Esophagus muscularis mucosa (tissue), 4 donors: ENCODE measurements at regions not wholly inside any gene's neighbourhood (a gene's known extent, or its start where the extent isn't known, plus 50 kb on each side); places are given as distances from the start of the nearest gene placed in this dataset.

Experiments used
- DNase-seq: peaks from one replicate; pipeline ENCODE4 v3.0.0-alpha.2; 2017; ENCODE audit errors: extremely low spot score
- H3K27ac ChIP-seq, 4 donors: fragments of 200-600 bp; sonication (generic); replicated peaks in 1 of 4; 1 replicate in 3 of 4; 2 replicates in 1 of 4; pipeline ENCODE4 v1.5.1; 2016 to 2019; ENCODE audit warnings: mild to moderate bottlenecking in 1 of 4
- H3K27me3 ChIP-seq, 4 donors: fragments of 200-600 bp; sonication (generic); one replicate each; pipeline versions ENCODE4 v1.5.1 to v1.6.0; 2016 to 2019
- H3K36me3 ChIP-seq, 4 donors: fragments of 200-600 bp; sonication (generic); one replicate each; pipeline ENCODE4 v1.5.1; 2016 to 2019
- H3K4me1 ChIP-seq, 4 donors: fragments of 200-600 bp; sonication (generic); one replicate each; pipeline ENCODE4 v1.5.1; 2016 to 2019
- H3K4me3 ChIP-seq, 4 donors: fragments of 200-600 bp; sonication (generic); 1 replicate in 2 of 4; 2 replicates in 2 of 4; pipeline ENCODE4 v1.5.1; 2016 to 2019; ENCODE audit warnings: mild to moderate bottlenecking in 4 of 4, moderate library complexity in 1 of 4
- H3K9me3 ChIP-seq, 4 donors: fragments of 200-600 bp; sonication (generic); 1 replicate in 3 of 4; 2 replicates in 1 of 4; pipeline ENCODE4 v1.5.1; 2016 to 2019
- EP300 ChIP-seq: sonication (generic); formaldehyde crosslinking; IDR thresholded peaks from one replicate; pipeline ENCODE4 v1.6.1; 2017; ENCODE audit warnings: antibody characterized with exemption
- POLR2A ChIP-seq: fragments of 450-650 bp; IDR thresholded peaks from one replicate; pipeline ENCODE4 v1.6.1; 2017; ENCODE audit warnings: antibody characterized with exemption, moderate library complexity, mild to moderate bottlenecking, low read depth
- POLR2AphosphoS5 ChIP-seq, 2 donors: sonication (generic); formaldehyde crosslinking; IDR thresholded peaks; one replicate each; pipeline ENCODE4 v1.6.1; 2017; ENCODE audit warnings: antibody characterized with exemption in 2 of 2
- WGBS: methylation state at CpG from one replicate; pipeline ENCODE4 v1.1.5; 2018; 5-methylcytosine and 5-hydroxymethylcytosine counted together
- intact Hi-C: fragments of 100-400 bp; cut with DNase I; formaldehyde crosslinking; loops from one replicate; pipeline ENCODE4 v1.15.1; 2023
- TF ChIP-seq, protein P1 (sequence below), 3 experiments: fragments of 200-600 bp in 2 of 3; fragments of 450-650 bp in 1 of 3; sonication (generic) in 2 of 3; IDR thresholded peaks; one replicate each; pipeline ENCODE4 v1.5.1; 2017 to 2019; ENCODE audit warnings: antibody characterized with exemption in 3 of 3, mild to moderate bottlenecking in 2 of 3, moderate library complexity in 1 of 3

DNA sequence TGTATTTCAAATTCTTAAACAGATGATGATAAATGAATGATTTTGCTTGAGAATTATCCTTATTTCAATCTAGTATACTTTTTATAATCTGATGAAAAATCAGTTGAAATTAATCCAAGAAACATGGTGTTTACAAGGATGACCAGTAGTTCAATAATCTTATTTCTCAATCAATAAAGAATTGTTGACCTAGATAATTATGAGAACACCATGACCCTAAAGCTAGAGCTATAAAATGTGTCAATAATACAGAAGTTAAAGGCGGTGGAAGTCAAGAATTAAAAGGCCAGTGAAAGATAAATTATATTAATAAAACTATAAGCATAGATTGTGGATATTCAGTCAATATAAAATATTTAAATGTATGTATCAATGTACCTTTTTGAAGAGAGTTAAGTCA, 667.4 kb upstream of the GCFC2 start:
- no peaks in the 10 kb centered on the region for H3K9me3 ChIP-seq
- 80% methylated on average over 1 of the region's 1 CpG for WGBS
- TF ChIP-seq, protein P1, sequence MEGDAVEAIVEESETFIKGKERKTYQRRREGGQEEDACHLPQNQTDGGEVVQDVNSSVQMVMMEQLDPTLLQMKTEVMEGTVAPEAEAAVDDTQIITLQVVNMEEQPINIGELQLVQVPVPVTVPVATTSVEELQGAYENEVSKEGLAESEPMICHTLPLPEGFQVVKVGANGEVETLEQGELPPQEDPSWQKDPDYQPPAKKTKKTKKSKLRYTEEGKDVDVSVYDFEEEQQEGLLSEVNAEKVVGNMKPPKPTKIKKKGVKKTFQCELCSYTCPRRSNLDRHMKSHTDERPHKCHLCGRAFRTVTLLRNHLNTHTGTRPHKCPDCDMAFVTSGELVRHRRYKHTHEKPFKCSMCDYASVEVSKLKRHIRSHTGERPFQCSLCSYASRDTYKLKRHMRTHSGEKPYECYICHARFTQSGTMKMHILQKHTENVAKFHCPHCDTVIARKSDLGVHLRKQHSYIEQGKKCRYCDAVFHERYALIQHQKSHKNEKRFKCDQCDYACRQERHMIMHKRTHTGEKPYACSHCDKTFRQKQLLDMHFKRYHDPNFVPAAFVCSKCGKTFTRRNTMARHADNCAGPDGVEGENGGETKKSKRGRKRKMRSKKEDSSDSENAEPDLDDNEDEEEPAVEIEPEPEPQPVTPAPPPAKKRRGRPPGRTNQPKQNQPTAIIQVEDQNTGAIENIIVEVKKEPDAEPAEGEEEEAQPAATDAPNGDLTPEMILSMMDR (IDR thresholded peaks at IDR 0.05) = no peak
- TF ChIP-seq POLR2AphosphoS5 (IDR thresholded peaks at IDR 0.05) = no peak
- no peak for TF ChIP-seq POLR2A
- no peak for TF ChIP-seq EP300
- no peaks in the 10 kb centered on the region for H3K27me3 ChIP-seq
- intact Hi-C loops = no loop called here
- H3K27ac ChIP-seq = no peak overlapping the region
- no peaks in the 10 kb centered on the region for H3K4me1 ChIP-seq
- H3K4me3 ChIP-seq = no peak overlapping the region
- no peak for DNase-seq
- no peaks in the 10 kb centered on the region for H3K36me3 ChIP-seq

DNA sequence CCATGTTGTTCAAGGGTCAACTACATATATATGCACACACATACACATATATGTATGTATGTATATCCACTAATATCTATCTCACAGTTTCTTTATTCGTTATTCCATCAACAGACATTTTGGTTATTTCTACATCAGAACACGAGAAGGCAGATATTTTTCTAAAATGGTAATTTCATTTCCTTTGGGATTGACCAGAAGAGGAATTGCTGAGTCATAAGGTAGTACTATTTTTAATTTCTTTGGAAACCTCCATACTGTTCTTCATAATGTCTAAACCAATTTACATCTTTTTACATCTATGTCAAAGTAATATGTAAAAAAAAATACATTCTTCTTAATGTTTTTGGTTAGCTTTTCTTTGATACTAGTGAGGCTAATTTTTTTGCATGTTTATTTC, 630.7 kb upstream of the GCFC2 start:
- no peak overlapping the region for H3K4me3 ChIP-seq
- intact Hi-C loops = no loop called here
- no peaks in the 10 kb centered on the region for H3K9me3 ChIP-seq
- H3K36me3 ChIP-seq = no peaks in the 10 kb centered on the region
- DNase-seq = no peak
- H3K27ac ChIP-seq = no peak overlapping the region
- 78% methylated on average over 2 of the region's 2 CpGs for WGBS
- H3K4me1 ChIP-seq = no peaks in the 10 kb centered on the region
- TF ChIP-seq EP300 (no peak), POLR2A (no peak), POLR2AphosphoS5 (IDR thresholded peaks at IDR 0.05) (no peak)
- TF ChIP-seq, protein P1 (IDR thresholded peaks at IDR 0.05) = no peak
- H3K27me3 ChIP-seq = no peaks in the 10 kb centered on the region

DNA sequence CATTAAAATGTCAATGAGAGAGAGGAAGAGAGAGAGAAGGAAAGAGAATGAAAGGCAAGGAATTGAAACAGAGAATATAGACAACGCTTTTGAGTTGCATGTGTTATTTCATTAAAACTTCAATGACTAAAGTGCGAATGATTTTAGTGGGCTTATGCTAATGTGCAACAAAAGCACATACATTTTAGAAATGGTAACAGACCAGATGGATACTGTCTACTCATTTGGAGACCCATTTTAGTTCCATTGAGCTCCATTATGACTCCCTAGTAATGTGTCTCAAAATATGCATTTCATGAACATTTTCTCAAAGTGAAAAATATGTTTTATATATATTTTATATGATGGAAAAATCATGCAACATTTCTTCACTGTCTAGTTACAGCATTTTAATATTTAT, 622.2 kb upstream of the GCFC2 start:
- 87% methylated on average over 2 of the region's 2 CpGs for WGBS
- intact Hi-C loops = no loop called here

DNA sequence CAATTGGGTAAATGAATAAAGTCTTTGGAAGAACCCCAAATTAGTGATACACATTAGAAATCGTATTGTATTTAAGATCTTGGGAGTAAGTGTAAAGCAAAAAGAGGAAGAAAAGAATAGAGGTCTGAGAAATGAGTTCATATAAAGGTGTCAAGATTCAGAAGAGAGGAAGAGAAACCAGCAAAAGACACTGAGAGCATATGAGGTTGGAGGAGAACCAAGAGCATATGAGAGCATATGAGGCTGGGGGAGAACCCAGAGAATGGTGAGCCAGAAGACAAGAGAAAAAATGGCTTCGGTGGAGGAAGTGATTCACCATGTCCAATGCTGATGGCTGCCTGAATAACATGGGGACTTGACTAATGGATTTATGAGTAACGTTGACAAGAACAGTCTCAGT, 620.1 kb upstream of the GCFC2 start:
- intact Hi-C loops = no loop called here
- 84% methylated on average over 3 of the region's 3 CpGs for WGBS

More for the DNA sequence above, 622.2 kb upstream of the GCFC2 start:
- DNase-seq = no peak
- H3K4me3 ChIP-seq = no peak overlapping the region
- no peaks in the 10 kb centered on the region for H3K4me1 ChIP-seq
- H3K36me3 ChIP-seq = no peaks in the 10 kb centered on the region
- H3K27me3 ChIP-seq = no peaks in the 10 kb centered on the region
- no peak overlapping the region for H3K27ac ChIP-seq
- no peaks in the 10 kb centered on the region for H3K9me3 ChIP-seq
- TF ChIP-seq EP300 = no peak

DNA sequence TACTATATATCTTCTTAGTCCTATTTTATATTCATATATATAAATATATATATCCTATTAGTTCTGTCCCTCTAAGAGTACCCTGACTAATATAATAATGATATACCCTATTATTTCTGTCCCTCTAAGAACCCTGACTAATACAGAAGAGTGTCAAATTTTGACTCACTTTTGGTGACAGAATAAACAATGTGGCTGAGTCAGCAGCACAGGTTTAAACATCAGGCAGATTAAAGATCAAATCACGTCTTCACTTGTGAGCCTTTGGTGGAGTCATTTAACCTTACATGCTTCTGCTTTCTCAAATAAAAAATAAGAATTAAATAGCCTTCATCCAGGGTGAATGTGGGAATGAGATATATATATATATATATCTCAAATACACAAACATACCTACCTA, 615.9 kb upstream of the GCFC2 start:
- Histone ChIP-seq H3K36me3 (no peaks in the 10 kb centered on the region), H3K27ac (no peak overlapping the region), H3K9me3 (no peaks in the 10 kb centered on the region), H3K4me1 (no peaks in the 10 kb centered on the region), H3K27me3 (no peaks in the 10 kb centered on the region), H3K4me3 (no peak overlapping the region)
- 61% methylated on average over 1 of the region's 1 CpG for WGBS
- TF ChIP-seq, protein P1 (IDR thresholded peaks at IDR 0.05) = no peak
- TF ChIP-seq EP300 (no peak), POLR2A (no peak)
- DNase-seq = no peak
- intact Hi-C loops = no loop called here

More for the DNA sequence above, 620.1 kb upstream of the GCFC2 start:
- Histone ChIP-seq H3K27ac (no peak overlapping the region), H3K27me3 (no peaks in the 10 kb centered on the region), H3K4me1 (no peaks in the 10 kb centered on the region), H3K4me3 (no peak overlapping the region), H3K9me3 (no peaks in the 10 kb centered on the region), H3K36me3 (no peaks in the 10 kb centered on the region)
- TF ChIP-seq, protein P1 (IDR thresholded peaks at IDR 0.05) = no peak
- TF ChIP-seq EP300 (no peak), POLR2AphosphoS5 (IDR thresholded peaks at IDR 0.05) (no peak), POLR2A (no peak)
- no peak for DNase-seq
